ENCODE measurements at regions not wholly inside any gene's neighbourhood (a gene's known extent, or its start where the extent isn't known, plus 50 kb on each side); places are given as distances from the start of the nearest gene placed in this dataset.
"Not testable (repeated sequence)": the region's sequence is repeated elsewhere in the genome, so short reads cannot be mapped to it uniquely, and the experiment has no call there.

DNA sequence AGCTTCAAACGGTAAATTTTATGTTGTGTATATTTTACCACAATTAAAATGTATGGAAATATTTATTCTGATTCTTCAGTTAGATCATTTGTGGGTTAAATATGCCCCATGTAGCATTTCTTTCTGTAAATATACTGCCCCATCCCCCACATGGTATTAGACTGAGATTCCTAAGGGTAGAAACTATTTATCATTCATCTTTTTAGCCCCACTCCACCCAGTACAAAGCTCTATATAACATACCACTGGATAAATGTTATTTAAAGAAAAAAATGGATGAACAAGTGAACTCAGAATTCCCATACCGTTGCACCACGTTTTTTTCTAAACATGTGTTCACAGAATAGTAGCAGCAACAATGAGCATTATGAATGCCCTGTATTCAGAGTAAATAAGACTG is 234.0 kb upstream of the IRF2BP2 start:
- no peak for DNase-seq (ENCODE audit: low spot score)

DNA sequence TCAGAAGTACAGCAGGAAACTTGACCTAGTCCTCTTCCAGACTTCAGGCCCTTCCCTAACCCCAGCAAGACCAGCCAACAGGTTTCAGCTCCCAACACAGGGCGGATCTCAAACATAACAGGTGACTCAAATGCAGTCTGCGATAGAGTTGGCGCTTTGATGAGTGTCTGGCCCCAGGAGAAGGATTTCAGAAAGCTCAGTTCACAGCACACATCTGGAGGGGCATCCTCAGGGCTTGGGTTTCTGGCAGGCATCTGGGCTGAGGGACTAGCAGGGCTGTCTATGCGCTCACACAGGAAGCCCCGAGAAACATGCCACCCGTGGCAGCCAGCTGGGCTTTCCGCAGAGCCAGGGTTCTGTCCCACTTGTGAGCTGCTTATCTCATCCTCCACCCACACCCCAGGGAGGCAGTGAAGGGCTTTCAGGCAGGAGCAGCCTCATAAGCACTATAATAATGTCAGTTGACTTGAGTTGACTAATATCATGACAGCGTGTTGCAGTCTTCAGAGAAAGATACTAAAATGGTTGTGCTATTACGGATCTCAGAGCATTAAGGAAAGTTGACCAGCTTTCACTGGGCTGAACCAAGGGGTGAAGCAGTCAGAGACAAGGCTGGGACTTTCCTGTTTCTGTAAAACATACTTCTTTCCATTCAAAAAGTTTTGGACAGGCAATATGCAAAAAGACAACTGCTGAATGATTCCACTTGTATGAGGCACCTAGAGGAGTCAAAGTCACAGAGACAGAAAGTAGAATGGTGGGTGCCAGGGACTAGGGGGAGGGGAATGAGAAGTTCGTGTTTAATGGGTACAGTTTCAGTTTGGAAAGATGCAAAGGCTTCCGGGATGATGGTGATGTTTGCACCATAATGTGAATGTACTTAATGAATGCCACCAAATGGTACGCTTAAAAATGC is 233.0 kb upstream of the IRF2BP2 start:
- DNase-seq (ENCODE audit: low spot score): peak; percentile 45

DNA sequence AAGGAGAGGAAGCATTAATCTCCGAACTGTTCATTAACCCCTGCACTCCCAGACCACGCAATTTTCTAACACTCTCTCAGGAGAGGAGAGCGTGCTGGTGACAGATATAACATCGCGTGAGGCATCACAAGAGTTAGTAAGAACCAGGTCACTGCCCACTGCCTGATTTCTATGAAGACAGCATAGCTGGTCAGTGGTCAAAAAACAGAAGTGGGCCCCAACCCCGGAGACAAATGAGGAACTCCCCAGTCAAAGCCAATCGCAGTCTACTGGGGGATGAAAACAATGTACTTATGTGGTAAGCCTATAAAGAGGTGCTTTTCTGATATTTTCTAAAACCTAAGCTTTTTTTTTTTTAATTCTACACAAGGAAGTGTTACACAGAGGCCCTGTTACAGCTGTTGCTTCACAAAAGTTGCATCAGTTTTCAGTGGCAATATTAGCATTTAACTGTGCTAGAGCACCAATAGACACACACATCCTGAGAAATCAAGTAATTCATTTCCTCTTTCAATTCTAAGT is 231.8 kb upstream of the IRF2BP2 start:
- peak; percentile 46 for DNase-seq (ENCODE audit: low spot score)

DNA sequence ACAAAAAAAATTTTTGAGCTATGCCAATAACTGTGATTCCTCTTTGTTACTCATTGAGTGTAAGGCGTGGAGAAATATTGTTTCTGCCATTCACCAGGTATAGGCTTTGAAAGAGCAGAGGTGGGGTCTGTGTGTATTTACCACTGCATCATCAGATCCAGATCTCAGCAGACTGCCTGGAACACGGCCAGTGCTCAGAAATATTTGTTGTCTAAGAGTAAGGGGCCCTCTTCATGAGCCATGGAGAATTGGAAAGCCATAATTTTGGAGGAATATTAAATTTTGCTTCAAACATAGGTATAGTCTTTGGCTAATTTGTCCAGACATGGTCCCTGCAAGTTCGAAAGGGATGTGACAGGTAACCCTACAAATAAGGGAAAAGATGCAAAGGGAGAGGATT is 231.3 kb upstream of the IRF2BP2 start:
- no peak for DNase-seq (ENCODE audit: low spot score)

DNA sequence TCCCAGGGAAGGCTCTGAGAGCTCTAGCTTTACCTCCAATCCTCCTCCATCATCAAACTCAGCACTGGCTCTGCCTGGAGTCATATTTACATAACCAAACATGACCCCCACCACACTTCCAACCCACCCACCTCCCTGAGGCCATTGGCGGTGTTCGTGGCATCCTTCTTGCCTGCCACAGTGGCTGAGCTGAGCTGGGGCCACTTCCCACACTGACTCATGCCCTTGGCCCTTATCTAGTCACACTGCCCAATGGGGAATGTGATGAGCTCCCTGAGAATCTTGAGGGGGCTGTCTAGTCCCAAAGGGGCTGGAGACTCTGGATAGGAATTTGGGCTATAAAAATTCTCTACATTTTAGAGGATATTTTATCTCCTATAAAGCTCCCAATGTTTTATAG is 230.9 kb upstream of the IRF2BP2 start:
- DNase-seq (ENCODE audit: low spot score): no peak

DNA sequence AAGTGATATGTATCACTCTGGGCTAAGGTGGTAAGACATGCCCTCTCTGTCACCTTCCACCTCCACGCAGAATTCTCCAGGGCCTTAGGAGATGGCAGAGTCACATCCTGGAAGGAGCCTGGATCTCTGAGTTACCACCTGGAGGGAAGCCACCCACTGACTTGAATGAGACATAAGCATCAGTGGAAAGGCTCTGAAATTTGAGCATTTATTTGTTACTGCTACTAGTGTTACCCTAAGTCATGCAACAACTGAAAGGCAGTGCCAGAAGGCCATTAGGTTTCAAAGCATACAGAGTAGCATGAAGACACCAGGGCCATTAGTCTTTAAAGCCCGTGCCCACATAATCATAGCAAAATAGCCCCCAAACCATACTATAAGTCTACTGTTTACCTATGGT is 230.3 kb upstream of the IRF2BP2 start:
- no peak for DNase-seq (ENCODE audit: low spot score)

DNA sequence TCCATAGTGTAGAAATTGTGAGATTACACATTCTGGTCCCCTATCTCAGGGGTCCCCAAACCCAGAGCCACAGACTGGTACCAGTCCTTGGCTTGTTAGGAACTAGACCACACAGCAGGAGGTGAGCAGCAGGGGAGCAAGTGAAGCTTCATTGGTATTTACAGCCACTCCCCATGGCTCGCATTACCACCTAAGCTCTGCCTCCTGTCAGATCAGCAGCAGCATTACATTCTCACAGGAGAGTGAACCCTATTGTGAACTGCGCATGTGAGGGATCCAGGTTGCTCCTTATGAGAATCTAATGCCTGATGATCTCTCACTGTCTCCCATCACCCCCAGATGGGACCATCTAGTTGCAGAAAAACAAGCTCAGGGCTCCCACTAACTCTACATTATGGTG is 229.7 kb upstream of the IRF2BP2 start:
- no peak for DNase-seq (ENCODE audit: low spot score)

DNA sequence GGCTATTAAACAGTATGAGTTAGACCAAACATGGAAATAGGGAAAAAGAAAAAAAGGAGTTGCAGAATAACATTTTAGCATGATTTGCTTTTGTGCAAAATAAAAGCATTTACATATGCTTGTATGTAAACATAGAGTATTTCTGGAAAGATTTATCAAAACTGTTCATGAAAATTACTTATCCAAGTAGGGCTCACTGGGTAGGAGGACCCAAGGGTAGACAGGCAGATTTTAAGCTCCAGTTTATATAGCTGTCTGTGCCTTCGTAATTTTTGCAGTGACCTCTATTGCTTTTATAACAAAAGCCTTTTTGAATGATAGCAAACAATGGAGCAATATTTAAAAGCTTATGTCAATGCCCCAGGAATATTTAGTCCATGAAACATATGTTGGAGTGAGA is 228.8 kb upstream of the IRF2BP2 start:
- DNase-seq (ENCODE audit: low spot score): no peak

DNA sequence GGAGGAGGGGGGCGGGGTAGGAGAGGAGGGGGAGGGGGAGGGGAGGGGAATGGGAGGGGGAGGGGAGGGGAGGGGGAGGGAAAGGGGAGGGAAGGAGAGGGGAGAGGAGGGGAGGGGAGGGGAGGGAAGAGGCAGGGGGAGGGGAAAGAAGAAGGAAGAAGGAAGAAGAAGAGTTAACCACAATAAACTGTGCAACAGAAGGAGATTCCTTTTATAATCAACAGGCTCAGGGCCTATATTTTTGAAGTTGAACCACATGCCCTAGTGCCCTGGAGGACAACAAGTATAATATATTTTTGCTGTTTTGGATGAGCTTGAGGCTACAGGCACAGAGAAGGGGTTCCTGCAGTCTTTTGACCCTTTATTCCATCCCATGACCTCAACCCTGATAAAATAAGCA is 228.2 kb upstream of the IRF2BP2 start:
- DNase-seq (ENCODE audit: low spot score): no peak

DNA sequence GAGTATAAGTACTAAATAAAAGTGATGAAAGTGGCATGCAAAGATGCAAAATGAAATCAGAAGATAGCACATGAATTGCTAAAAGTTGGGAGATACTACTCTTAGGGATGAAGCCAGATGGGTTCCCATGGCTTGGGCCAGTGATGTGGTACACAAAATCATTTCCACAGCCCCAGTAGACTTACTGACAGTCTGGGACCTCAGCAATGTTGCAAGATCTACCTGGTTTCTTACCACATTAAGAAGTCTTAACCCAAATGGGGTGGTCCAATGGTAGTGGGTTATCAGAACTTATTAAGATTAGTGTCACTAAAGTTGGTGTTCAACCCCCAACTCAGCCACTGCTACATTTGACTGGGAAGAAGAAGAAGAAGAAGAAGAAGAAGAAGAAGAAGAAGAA is 227.7 kb upstream of the IRF2BP2 start:
- DNase-seq (ENCODE audit: low spot score): no peak

DNA sequence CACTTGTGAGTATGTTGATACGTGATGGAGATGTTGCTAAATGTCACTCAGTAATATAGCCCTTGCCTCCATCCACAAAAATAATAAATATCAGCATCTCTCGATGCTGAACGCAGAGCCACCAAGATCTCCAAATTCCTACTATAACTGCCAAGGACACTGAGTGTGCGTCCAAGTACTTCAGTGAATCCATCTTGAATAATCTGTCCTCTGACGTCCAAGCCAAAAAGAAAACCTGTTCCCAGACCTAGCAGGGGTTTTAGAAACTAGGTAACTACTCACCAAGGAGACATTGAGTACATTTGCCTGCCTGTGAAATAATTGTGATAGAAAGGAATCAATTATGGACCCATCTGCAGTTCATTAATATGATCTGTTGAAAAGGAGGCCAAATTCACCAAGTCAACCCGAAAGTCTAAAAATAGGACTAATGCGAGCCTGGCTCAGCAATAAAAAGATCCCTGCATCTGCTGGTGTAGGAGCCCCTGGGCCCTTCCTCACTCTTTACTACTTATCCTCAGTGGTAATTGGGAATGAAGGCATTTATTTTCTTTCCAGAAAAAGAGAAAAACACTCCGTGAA is 226.9 kb upstream of the IRF2BP2 start:
- no peak for DNase-seq (ENCODE audit: low spot score)

DNA sequence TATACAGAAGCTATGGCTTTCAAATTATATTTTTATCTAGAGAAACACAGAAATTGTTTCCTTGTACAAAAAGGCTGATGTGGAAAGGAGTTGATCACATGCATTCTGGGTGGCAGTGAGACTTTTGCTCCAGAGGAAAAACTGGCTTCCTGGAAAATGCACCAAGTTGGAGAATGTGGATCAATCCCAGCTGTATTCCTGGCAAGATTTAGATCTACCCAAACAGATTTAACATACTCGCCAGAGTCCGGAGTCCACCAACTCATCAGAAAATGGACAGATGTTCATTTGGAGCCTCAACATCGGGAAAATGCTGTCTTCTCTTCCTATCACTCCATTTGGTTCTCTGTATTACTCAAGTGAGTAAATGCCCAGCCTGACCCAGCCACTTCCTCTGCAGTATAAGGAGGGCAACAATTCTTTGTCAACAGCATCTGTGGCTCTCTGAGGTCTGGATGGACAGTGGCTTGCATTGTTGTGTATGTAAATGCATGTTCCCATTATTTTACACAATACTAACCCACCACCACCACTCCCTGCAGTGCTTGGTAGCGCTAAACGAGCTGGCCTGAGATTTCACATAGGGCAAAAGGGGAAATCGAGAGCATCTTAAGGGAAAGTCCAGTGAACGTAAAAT is 226.2 kb upstream of the IRF2BP2 start:
- no peak for DNase-seq (ENCODE audit: low spot score)

DNA sequence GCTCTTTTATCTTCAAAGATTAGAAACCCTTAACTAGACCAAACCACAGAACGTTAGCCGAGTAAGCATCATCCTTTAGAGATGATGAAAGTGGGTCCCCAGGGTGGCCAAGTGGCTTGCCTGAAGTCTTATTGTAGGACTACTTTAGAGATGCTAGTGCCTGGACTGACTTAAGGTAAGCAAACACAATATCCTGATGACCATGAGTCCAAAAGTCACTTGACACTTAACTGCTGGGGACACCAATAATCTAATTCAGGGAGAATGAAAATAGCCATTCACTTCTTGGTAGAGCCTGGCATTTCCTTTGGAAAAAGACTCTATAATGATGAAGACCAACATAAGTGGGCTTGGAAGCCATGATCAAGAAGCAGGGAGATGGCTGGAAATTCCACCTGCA is 225.3 kb upstream of the IRF2BP2 start:
- DNase-seq (ENCODE audit: low spot score): no peak

DNA sequence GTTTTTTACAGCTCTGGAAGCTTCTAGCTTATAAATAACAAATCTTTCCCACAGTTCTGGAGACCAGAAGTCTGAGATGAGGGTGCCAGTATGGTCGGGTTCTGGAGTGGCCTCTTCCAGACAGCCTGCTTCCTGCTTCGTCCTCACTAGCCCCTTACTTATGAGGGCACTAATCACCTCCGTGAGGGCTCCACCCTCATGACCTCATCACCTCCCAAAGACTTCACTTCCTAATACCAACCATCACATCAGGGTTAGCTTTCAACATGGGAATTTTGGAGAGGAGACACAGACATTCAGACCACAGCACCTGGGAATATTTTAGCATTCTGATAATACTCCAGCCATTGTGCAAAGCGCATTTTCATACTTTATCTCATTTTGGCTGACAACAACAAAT is 223.7 kb upstream of the IRF2BP2 start:
- no peak for DNase-seq (ENCODE audit: low spot score)

DNA sequence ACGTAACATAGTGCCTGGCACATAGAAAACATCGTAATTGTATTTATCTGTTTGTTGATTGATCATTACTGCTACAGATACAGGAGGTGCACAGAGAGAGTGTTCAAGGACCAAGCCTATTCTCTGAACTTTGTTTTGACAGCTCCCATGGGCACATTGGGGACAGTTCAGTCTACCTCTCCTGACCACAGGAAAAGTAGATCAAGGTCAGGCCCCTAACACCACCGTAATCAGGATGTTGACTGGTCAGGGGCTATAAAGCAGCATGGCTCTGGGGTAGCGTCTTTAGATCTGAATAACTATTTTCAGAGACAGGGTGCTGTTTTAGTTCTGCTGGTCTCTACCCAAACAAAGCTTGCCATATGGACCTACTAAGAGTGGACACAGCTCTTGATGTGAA is 223.1 kb upstream of the IRF2BP2 start:
- no peak for DNase-seq (ENCODE audit: low spot score)

DNA sequence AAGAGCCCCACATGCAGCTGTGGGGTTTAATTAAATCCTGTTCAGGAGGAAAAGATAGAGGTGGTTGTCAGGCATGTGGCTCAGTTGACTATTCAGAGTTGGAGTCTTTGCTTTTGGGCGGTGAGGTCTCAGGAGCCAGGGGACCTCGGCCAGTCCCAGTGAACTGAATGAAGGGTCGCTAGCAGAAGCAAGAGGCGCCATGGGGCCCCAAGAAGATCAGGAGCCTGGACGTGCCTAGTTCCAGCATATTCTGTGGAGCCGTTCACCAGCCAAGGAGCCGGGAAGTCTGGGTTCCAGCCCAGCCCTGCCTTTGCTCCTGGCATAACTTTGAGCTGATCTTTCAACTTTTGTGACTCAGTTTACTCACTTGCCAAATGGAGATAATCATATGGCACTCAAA is 217.7 kb upstream of the IRF2BP2 start:
- no peak for DNase-seq (ENCODE audit: low spot score)

DNA sequence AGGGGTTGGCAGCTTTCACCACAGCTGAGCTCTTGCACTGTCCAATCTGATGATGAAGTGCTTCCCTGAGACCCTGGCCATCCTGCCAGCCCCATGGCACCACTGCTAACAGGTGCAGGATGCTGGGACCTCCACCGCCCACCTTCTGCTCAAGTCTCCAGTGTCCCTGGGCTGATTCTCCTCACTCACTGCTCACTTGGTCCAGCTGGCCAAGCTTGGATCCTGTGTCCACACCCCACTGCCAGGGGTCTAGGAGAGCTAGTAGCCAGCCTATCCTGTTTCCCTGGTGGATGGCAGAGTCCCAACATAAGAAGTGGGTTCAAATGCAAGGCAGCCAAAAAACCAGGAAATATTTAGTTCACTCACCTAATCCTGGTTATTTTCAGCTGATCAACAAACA is 217.2 kb upstream of the IRF2BP2 start:
- DNase-seq (ENCODE audit: low spot score): no peak

DNA sequence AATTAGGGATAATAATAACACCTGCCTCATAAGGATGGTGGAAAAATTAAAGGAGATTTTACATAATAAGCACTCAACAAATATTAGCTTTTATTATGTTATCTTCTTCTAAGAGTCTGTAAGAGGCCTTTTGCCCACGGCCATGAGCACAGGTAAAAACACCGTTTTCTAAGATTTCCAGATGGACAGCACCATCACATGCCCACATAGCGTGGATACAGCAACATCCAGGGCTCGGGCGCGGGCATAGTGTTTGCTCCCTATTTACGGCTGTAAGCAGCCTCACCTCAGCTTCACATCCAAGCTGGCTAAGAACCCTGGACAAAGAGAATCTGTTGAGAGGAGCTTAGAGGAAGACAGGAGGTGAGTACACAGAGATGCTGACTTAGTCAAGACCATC is 216.4 kb upstream of the IRF2BP2 start:
- no peak for DNase-seq (ENCODE audit: low spot score)

DNA sequence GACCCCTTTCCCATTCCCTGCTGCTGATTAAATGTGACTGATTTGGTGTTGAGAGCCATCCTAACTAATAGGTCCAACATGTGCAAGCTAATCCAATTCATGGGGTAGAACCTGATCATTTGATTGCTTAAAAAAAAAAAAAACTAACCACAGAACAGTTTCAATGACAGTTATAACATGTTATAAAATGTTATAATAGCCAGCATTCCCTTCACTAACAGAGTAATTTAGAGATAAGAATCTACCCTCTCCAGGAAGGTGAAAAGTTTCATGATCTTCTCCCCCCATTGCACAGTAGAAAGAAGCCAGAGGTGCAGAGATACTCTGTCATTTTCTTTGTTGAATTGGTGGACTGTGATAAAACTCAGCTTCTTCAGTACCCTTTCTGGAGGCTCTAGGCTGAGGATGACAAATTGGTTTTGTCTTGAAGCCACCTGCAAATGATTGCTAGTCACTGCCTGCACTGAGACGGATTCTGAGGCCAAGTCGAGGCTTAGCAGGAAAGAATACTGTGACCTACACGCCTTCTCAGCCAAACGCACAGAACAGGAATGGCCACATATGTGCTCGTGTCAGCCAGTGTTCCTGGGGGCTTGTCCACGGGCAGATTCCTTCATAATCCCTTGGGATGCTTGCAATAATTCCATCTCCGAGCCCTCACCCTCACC is 215.7 kb upstream of the IRF2BP2 start:
- no peak for DNase-seq (ENCODE audit: low spot score)

DNA sequence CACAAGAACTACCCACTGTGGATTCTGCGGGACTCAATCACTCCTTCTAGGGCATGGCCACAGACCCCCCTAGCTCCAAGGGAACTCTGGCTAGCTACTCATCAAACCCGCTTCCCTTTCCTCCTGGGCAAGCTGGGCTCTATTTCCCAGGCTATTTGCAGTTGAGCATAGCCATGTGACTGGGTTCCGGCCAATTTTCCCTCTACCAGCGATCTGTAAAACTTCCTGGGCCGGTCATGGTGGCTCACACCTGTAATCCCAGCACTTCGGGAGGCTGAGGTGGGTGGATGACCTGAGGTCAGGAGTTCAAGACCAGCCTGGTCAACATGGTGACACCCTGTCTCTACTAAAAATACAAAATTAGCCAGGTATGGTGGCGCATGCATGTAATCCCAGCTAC is 214.9 kb upstream of the IRF2BP2 start:
- DNase-seq (ENCODE audit: low spot score): not testable (repeated sequence)

DNA sequence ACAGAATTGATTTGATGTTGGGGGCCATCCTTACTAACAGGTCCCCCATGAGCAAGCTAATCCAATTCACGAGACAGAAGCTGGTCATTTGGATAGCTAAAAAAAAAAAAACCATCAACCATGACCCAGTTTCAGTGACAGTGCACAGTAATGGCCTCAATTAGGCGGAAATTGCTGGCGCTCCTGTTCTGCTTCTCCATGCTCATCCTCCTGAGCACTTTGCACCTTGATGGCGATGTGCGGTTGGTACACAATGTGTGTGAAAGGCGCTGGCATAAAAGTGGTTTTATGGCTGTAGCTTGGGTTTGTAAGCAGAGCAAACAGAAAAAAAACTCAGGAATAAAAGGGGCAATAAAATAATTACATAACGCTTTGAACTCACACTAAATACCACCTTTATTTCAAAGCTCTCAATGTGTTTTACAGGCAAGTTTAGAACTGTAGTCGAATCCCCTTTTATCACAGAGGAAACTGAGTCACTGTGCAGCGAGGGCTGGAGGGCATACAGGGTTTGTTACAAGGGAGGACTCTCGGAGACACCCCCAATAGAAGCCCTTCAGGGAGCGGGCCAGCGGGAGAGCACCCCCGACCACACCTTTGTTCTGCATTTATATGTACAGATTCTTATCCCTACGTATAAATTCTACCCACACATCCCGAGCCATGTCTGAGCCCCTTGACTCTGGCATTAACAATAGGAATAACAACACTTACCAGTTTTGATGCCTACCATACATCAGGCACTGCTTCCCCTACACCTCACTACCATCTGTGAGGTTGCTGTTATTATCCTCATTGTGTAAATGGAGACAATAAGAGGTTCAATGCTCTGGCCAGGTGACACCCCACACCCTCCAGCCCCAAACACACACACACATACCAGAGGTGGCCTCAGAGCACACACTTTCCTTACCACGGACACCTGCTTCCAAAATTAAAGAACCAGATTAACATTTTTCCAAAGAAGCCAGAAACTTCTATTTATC is 213.5 kb upstream of the IRF2BP2 start:
- no peak for DNase-seq (ENCODE audit: low spot score)

Data from germinal center (tissue), 1 donor.